ENCODE measurements at regions not wholly inside any gene's neighbourhood (a gene's known extent, or its start where the extent isn't known, plus 50 kb on each side); places are given as distances from the start of the nearest gene placed in this dataset.
"Not testable (repeated sequence)": the region's sequence is repeated elsewhere in the genome, so short reads cannot be mapped to it uniquely, and the experiment has no call there.

- WGBS, 2 experiments (ENCODE audit: insufficient coverage in 2 of 2): 81 to 86% methylated on average over 11 to 13 of the region's 13 CpGs
- Histone ChIP-seq H3K36me3 (ENCODE audit: control insufficient read depth, insufficient read depth, low read length) (no peaks in the 10 kb centered on the region), H3K4me1 (ENCODE audit: control insufficient read depth, insufficient read depth, low read length, poor library complexity, severe bottlenecking) (peaks cover 8% of the 10 kb centered on the region), H3K9me3 (ENCODE audit: control insufficient read depth, low read length) (no peaks in the 10 kb centered on the region), H3K27ac (ENCODE audit: low read depth, low read length, severe bottlenecking) (no peak overlapping the region), H3K4me3 (ENCODE audit: extremely low read depth, insufficient read depth, low read length, poor library complexity, severe bottlenecking) (no peak overlapping the region)
Measured at GRCh38 chr1:30527511-30528140, 195.8 kb downstream of the MATN1 start.

DNA sequence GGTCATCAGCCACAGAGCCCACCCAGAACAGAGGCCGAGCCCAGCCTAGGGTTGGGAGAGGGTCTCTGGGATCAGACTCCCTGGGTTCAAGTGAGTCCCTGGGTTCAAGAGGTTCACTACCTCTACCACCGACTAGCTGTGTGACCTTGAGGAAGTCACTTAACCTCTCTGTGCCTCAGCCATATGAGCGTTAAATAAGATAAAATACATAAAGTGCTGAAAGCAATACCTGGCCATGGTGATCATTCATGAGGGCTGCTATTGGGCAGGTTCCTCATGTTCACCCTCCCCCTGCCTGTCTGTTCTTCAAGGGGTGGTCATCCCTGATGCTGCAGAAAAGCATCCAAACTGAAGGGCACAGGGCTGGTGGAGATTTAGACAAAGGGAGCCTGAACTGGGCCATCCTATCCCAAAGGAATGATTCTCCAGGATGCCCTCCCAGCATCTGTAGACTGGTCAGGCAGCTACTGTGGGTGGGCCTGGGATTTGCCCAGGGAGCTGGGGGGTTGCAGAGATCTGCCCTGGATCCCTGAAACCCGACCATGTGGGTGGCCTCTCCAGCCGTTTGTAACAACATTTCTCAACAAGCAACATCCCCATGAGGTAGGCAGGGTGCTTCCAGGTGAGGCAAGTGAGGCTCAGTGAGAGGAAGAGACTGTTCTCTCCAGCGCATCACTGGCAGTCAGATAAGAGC is 196.6 kb downstream of the MATN1 start:
- Histone ChIP-seq H3K9me3 (ENCODE audit: control insufficient read depth, low read length) (no peaks in the 10 kb centered on the region), H3K27ac (ENCODE audit: low read depth, low read length, severe bottlenecking) (no peak overlapping the region), H3K36me3 (ENCODE audit: control insufficient read depth, insufficient read depth, low read length) (no peaks in the 10 kb centered on the region), H3K4me1 (ENCODE audit: control insufficient read depth, insufficient read depth, low read length, poor library complexity, severe bottlenecking) (peaks cover 8% of the 10 kb centered on the region), H3K4me3 (ENCODE audit: extremely low read depth, insufficient read depth, low read length, poor library complexity, severe bottlenecking) (no peak overlapping the region)
- 83 to 93% methylated on average over 2 of the region's 6 CpGs for WGBS, 2 experiments (ENCODE audit: insufficient coverage in 2 of 2)

GRCh38 chr1:30525971-30526651 is 197.3 kb downstream of the MATN1 start:
- Histone ChIP-seq H3K4me1 (ENCODE audit: control insufficient read depth, insufficient read depth, low read length, poor library complexity, severe bottlenecking) (peaks cover 8% of the 10 kb centered on the region), H3K9me3 (ENCODE audit: control insufficient read depth, low read length) (no peaks in the 10 kb centered on the region), H3K27ac (ENCODE audit: low read depth, low read length, severe bottlenecking) (no peak overlapping the region), H3K36me3 (ENCODE audit: control insufficient read depth, insufficient read depth, low read length) (no peaks in the 10 kb centered on the region), H3K4me3 (ENCODE audit: extremely low read depth, insufficient read depth, low read length, poor library complexity, severe bottlenecking) (no peak overlapping the region)
- WGBS, 2 experiments (ENCODE audit: insufficient coverage in 2 of 2): 78 to 79% methylated on average over 8 to 10 of the region's 10 CpGs

DNA sequence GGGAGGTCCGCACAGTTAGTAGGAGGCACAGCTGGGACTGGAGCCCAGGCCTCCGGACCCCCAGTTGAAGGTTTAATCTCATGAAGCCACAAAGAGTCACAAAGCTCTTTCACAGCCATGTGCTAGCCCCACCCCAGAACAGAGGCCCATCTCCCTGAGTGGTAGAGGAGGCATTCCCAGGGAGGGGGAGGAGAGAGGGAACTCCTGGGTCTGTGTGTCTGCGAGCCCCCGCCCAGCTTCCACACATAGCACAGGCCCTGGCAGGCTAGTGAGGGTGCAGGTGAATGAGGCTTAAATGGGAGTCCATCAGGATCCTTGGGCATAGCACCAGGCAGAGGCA is 197.8 kb downstream of the MATN1 start:
- Histone ChIP-seq H3K36me3 (ENCODE audit: control insufficient read depth, insufficient read depth, low read length) (no peaks in the 10 kb centered on the region), H3K27ac (ENCODE audit: low read depth, low read length, severe bottlenecking) (no peak overlapping the region)
- 94 to 100% methylated on average over 2 to 3 of the region's 4 CpGs for WGBS, 2 experiments (ENCODE audit: insufficient coverage in 2 of 2)

DNA sequence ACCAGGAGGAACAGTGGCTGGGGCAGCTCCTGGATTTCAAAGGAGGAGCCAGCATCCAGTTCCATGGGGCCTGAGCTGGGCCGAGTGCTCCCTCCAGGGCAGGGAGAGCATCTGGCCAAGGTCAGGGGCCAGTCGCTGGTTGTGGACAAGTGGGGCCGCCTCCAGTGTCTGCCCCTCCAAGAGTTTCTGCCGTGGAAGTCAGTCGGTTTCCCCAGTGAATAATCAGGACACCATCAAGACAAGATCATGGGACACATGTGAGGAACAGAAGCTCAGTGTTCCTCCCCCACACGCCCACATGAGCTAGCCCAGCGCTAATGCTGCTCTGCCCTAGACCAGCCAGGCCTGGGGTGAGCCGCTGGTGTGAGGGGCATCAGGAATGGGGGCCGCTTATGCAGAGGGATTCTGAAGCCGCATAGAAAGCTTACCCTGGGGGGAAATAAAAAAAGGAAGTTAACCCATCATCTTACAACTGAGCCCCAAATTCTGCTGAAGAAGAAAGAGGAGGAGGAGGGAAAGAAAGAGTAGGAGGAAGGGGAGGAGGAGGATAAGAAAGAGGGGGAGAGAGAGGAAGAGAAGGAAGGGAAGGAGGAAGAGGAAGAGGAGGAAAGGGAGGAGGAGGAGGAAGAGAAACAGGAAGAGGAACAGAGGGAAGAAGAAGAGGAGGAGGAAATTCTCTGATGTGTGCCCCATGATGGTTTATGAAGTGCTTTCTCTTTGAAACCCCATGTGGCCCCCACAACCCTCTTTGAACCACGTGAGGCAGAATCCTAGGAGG is 198.4 kb downstream of the MATN1 start:
- no peak overlapping the region for H3K27ac ChIP-seq (ENCODE audit: low read depth, low read length, severe bottlenecking)
- no peak overlapping the region for H3K4me3 ChIP-seq (ENCODE audit: extremely low read depth, insufficient read depth, low read length, poor library complexity, severe bottlenecking)
- H3K36me3 ChIP-seq (ENCODE audit: control insufficient read depth, insufficient read depth, low read length): no peaks in the 10 kb centered on the region
- peaks cover 8% of the 10 kb centered on the region for H3K4me1 ChIP-seq (ENCODE audit: control insufficient read depth, insufficient read depth, low read length, poor library complexity, severe bottlenecking)
- WGBS, 2 experiments (ENCODE audit: insufficient coverage in 2 of 2): 80 to 94% methylated on average over 9 to 10 of the region's 11 CpGs
- H3K9me3 ChIP-seq (ENCODE audit: control insufficient read depth, low read length): no peaks in the 10 kb centered on the region

More for the DNA sequence above, 197.8 kb downstream of the MATN1 start:
- no peaks in the 10 kb centered on the region for H3K9me3 ChIP-seq (ENCODE audit: control insufficient read depth, low read length)
- H3K4me3 ChIP-seq (ENCODE audit: extremely low read depth, insufficient read depth, low read length, poor library complexity, severe bottlenecking): no peak overlapping the region
- H3K4me1 ChIP-seq (ENCODE audit: control insufficient read depth, insufficient read depth, low read length, poor library complexity, severe bottlenecking): peaks cover 8% of the 10 kb centered on the region

DNA sequence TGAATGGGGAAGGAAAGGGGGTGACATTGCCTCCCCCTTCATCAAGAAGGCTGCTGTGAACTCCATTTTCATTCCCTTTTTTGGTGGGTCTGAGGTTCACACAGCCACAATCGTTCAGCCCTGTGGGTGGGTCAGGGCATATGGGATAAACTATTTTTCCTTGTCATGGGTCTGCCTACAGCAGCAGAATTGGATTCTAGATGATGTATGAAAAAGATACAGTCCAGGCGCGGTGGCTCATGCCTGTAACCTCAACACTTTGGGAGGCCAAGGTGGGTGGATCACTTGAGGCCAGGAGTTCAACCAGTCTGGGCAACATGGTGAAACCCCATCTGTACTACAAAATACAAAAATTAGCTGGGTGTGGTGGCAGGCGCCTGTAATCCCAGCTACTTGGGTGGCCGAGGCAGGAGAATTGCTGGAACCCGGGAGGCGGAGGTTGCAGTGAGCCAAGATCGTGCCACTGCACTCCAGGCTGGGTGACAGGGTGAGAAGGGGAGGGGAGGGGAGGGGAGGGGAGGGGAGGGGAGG is 199.3 kb downstream of the MATN1 start:
- not testable (repeated sequence) for H3K9me3 ChIP-seq (ENCODE audit: control insufficient read depth, low read length); H3K4me3 ChIP-seq (ENCODE audit: extremely low read depth, insufficient read depth, low read length, poor library complexity, severe bottlenecking); H3K36me3 ChIP-seq (ENCODE audit: control insufficient read depth, insufficient read depth, low read length); H3K27ac ChIP-seq (ENCODE audit: low read depth, low read length, severe bottlenecking); H3K4me1 ChIP-seq (ENCODE audit: control insufficient read depth, insufficient read depth, low read length, poor library complexity, severe bottlenecking)
- 83 to 100% methylated on average over 1 to 2 of the region's 8 CpGs for WGBS, 2 experiments (ENCODE audit: insufficient coverage in 2 of 2)

DNA sequence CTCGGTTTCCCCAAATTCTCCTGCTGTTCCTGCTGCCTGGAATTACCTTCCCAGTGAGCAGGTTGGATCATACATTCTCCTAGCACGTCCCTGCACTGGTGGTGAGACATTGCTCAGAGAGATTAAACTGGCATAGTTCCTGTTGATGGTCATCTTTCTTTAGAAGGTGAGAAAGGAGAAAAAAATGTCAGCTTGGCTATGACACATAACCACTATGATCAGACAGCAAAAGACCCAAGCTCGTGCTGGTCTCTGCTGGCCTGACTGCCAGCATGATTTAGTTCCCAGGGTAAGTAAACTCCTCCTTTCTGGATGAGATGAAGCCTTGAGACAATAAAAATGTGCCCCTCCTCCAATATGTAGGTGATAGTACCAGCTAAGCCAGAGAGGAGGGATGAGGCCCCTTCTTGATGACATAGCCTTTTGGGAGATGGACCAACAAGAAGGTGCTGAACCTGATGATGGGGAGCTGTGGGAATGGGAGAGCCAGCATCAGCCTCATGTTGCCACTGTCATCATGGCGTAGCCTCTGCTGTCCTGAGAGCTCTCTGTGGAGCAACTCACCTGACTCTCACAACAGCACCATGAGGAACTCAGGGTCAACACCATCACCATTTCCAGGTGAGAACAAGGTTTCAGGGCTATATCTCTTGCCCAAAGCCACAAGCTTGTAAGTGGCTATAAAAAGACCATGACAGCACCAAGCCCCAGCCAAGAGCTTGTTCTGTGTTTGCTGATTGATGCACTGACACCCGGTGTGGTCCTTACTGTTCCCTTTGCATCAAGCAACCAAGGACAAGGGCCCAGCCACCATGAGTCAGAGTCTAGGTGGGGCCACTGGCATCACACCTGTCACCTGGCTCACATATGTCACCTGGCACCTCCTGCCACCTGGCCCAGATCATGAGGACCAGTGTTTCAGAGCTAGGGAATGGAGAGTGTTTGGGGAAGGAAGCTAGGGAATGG is 200.0 kb downstream of the MATN1 start:
- no peak overlapping the region for H3K4me3 ChIP-seq (ENCODE audit: extremely low read depth, insufficient read depth, low read length, poor library complexity, severe bottlenecking)
- H3K27ac ChIP-seq (ENCODE audit: low read depth, low read length, severe bottlenecking): no peak overlapping the region

GRCh38 chr1:30522031-30523004 is 201.1 kb downstream of the MATN1 start:
- WGBS, 2 experiments (ENCODE audit: insufficient coverage in 2 of 2): 87 to 93% methylated on average over 14 to 17 of the region's 17 CpGs
- Histone ChIP-seq H3K4me1 (ENCODE audit: control insufficient read depth, insufficient read depth, low read length, poor library complexity, severe bottlenecking) (peaks cover 8% of the 10 kb centered on the region), H3K4me3 (ENCODE audit: extremely low read depth, insufficient read depth, low read length, poor library complexity, severe bottlenecking) (no peak overlapping the region), H3K36me3 (ENCODE audit: control insufficient read depth, insufficient read depth, low read length) (no peaks in the 10 kb centered on the region), H3K9me3 (ENCODE audit: control insufficient read depth, low read length) (no peaks in the 10 kb centered on the region), H3K27ac (ENCODE audit: low read depth, low read length, severe bottlenecking) (no peak overlapping the region)

More for the DNA sequence above, 200.0 kb downstream of the MATN1 start:
- WGBS, 2 experiments (ENCODE audit: insufficient coverage in 2 of 2): 79 to 83% methylated on average over 3 to 5 of the region's 5 CpGs
- H3K4me1 ChIP-seq (ENCODE audit: control insufficient read depth, insufficient read depth, low read length, poor library complexity, severe bottlenecking): peaks cover 8% of the 10 kb centered on the region
- no peaks in the 10 kb centered on the region for H3K36me3 ChIP-seq (ENCODE audit: control insufficient read depth, insufficient read depth, low read length)
- no peaks in the 10 kb centered on the region for H3K9me3 ChIP-seq (ENCODE audit: control insufficient read depth, low read length)

GRCh38 chr1:30521261-30521865 is 202.0 kb downstream of the MATN1 start:
- Histone ChIP-seq H3K4me3 (ENCODE audit: extremely low read depth, insufficient read depth, low read length, poor library complexity, severe bottlenecking) (no peak overlapping the region), H3K27ac (ENCODE audit: low read depth, low read length, severe bottlenecking) (no peak overlapping the region), H3K4me1 (ENCODE audit: control insufficient read depth, insufficient read depth, low read length, poor library complexity, severe bottlenecking) (peaks cover 8% of the 10 kb centered on the region), H3K9me3 (ENCODE audit: control insufficient read depth, low read length) (no peaks in the 10 kb centered on the region), H3K36me3 (ENCODE audit: control insufficient read depth, insufficient read depth, low read length) (no peaks in the 10 kb centered on the region)
- WGBS, 2 experiments (ENCODE audit: insufficient coverage in 2 of 2): 81 to 84% methylated on average over 3 of the region's 3 CpGs

Data from mesodermal cell (in vitro differentiated cells).